Adrenal gland (tissue), 9 donors: ENCODE measurements at regions not wholly inside any gene's neighbourhood (a gene's known extent, or its start where the extent isn't known, plus 50 kb on each side); places are given as distances from the start of the nearest gene placed in this dataset.

Experiments used
- DNase-seq, 7 donors: peaks; one replicate each; pipeline ENCODE4 v3.0.0-alpha.2; 2019 to 2020
- H3K27ac ChIP-seq, 5 donors: fragments of 200-600 bp; sonication (generic) in 4 of 5; 1 replicate in 3 of 5; 2 replicates in 2 of 5; pipeline versions ENCODE4 v1.5.1 to v1.8.0; 2016 to 2020; ENCODE audit warnings: mild to moderate bottlenecking in 1 of 5
- H3K27me3 ChIP-seq: fragments of 200-600 bp; 2 replicates; pipeline ENCODE4 v1.8.0; 2021
- H3K36me3 ChIP-seq, 2 donors: fragments of 200-600 bp; replicated peaks in 1 of 2; 1 replicate in 1 of 2; 2 replicates in 1 of 2; pipeline versions ENCODE4 v1.5.1 to v1.8.0; 2018 to 2022
- H3K4me1 ChIP-seq, 2 donors: fragments of 200-600 bp; replicated peaks in 1 of 2; 1 replicate in 1 of 2; 2 replicates in 1 of 2; pipeline versions ENCODE4 v1.5.1 to v1.8.0; 2018 to 2021
- H3K4me3 ChIP-seq, 4 donors: fragments of 200-600 bp; sonication (generic) in 3 of 4; one replicate each; pipeline ENCODE4 v1.5.1; 2016 to 2018
- H3K9me3 ChIP-seq, 3 donors: fragments of 200-600 bp; sonication (generic) in 1 of 3; replicated peaks in 1 of 3; 1 replicate in 2 of 3; 2 replicates in 1 of 3; pipeline versions ENCODE4 v1.5.1 to v1.8.0; 2016 to 2021
- CTCF ChIP-seq, 6 experiments: fragments of 450-650 bp in 4 of 6; fragments of 200-600 bp in 2 of 6; sonication (generic) in 1 of 6; IDR thresholded peaks; 1 replicate in 5 of 6; 2 replicates in 1 of 6; pipeline versions ENCODE4 v1.5.1 to v1.8.0; 2016 to 2021; ENCODE audit warnings: antibody characterized with exemption in 6 of 6, mild to moderate bottlenecking in 2 of 6, moderate library complexity in 1 of 6
- POLR2A ChIP-seq, 2 donors: fragments of 450-650 bp; IDR thresholded peaks; one replicate each; pipeline ENCODE4 v1.6.1; 2017; ENCODE audit warnings: antibody characterized with exemption in 2 of 2, mild to moderate bottlenecking in 2 of 2, moderate library complexity in 1 of 2
- WGBS, 4 donors: extraction: QIAGEN DNeasy Blood & Tissue Kit in 2 of 4; methylation state at CpG; one replicate each; pipeline versions ENCODE4 v1.1.5 to v1.1.7; 2013 to 2017; 5-methylcytosine and 5-hydroxymethylcytosine counted together
- intact Hi-C, 2 donors: fragments of 100-400 bp; cut with DNase I; formaldehyde crosslinking; loops; one replicate each; pipeline versions ENCODE4 v1.14.1 to v1.15.0; 2022 to 2023
- donor health status: healthy with polysubstance abuse.
- donor health status: Bipolar disorder and iron deficiency.
- donor health status: DM: yes; HTN: yes; CAD: no.
- donor health status: DM: no; HTN: no; CAD: no.
- donor health status: DM: no; HTN: no; CAD: no.

GRCh38 chr10:94230134-94230785 is 132.5 kb downstream of the NOC3L start:
- no peaks in the 10 kb centered on the region for H3K36me3 ChIP-seq
- 90 to 98% (median 95%) methylated on average over 7 of the region's 7 CpGs for WGBS, 4 donors
- H3K27ac ChIP-seq: no peak overlapping the region
- no peaks in the 10 kb centered on the region for H3K27me3 ChIP-seq
- intact Hi-C loops: loop anchor here in 1 of 2 donors (10.0 kb wide), 1 partner anchor 155 kb away; no protein-coding TSS in a partner anchor
- no peak overlapping the region for H3K4me3 ChIP-seq
- no peaks in the 10 kb centered on the region for H3K9me3 ChIP-seq
- no peak for TF ChIP-seq POLR2A (IDR thresholded peaks at IDR 0.05)
- peaks cover 0 to 27% of the 10 kb centered on the region in 2 donors for H3K4me1 ChIP-seq
- DNase-seq: no peak

GRCh38 chr10:94232711-94233383 is 129.9 kb downstream of the NOC3L start:
- Histone ChIP-seq H3K36me3 (no peaks in the 10 kb centered on the region), H3K4me1 (peaks cover 0 to 15% of the 10 kb centered on the region in 2 donors), H3K27ac (no peak overlapping the region), H3K9me3 (no peaks in the 10 kb centered on the region), H3K4me3 (no peak overlapping the region), H3K27me3 (no peaks in the 10 kb centered on the region)
- TF ChIP-seq POLR2A (IDR thresholded peaks at IDR 0.05): no peak
- TF ChIP-seq CTCF (IDR thresholded peaks at IDR 0.05): no peak
- intact Hi-C loops: loop anchor here in 1 of 2 donors (10.0 kb wide), 1 partner anchor 158 kb away; no protein-coding TSS in a partner anchor
- 66 to 84% (median 83%) methylated on average over 2 of the region's 2 CpGs for WGBS, 4 donors
- no peak for DNase-seq

- TF ChIP-seq CTCF (IDR thresholded peaks at IDR 0.05) (no peak), POLR2A (IDR thresholded peaks at IDR 0.05) (no peak)
- 70 to 85% (median 76%) methylated on average over 1 of the region's 1 CpG for WGBS, 4 donors
- H3K27me3 ChIP-seq: no peaks in the 10 kb centered on the region
- no peaks in the 10 kb centered on the region for H3K36me3 ChIP-seq
- no peak overlapping the region for H3K27ac ChIP-seq
- H3K9me3 ChIP-seq: no peaks in the 10 kb centered on the region
- no peak for DNase-seq
- no peaks in the 10 kb centered on the region for H3K4me1 ChIP-seq
- H3K4me3 ChIP-seq: no peak overlapping the region
- intact Hi-C loops: loop anchor here in 1 of 2 donors (10.0 kb wide), 1 partner anchor 161 kb away; no protein-coding TSS in a partner anchor
These were observed 127.3 kb downstream of the NOC3L start for GRCh38 chr10:94235461-94235860.

GRCh38 chr10:94238006-94238617 is 124.6 kb downstream of the NOC3L start:
- 73 to 96% (median 81%) methylated on average over 4 of the region's 4 CpGs for WGBS, 4 donors

More at GRCh38 chr10:94238006-94238617, 124.6 kb downstream of the NOC3L start:
- Histone ChIP-seq H3K36me3 (no peaks in the 10 kb centered on the region), H3K27ac (no peak overlapping the region), H3K9me3 (no peaks in the 10 kb centered on the region), H3K4me1 (no peaks in the 10 kb centered on the region), H3K4me3 (no peak overlapping the region), H3K27me3 (no peaks in the 10 kb centered on the region)
- TF ChIP-seq POLR2A (IDR thresholded peaks at IDR 0.05): no peak
- no peak for TF ChIP-seq CTCF (IDR thresholded peaks at IDR 0.05)
- no peak for DNase-seq
- intact Hi-C loops: loop anchor here in 1 of 2 donors (10.0 kb wide), 1 partner anchor 163 kb away; no protein-coding TSS in a partner anchor
